GM12878 (cell line): ENCODE measurements at regions not wholly inside any gene's neighbourhood (a gene's known extent, or its start where the extent isn't known, plus 50 kb on each side); places are given as distances from the start of the nearest gene placed in this dataset.
"Not testable (repeated sequence)": the region's sequence is repeated elsewhere in the genome, so short reads cannot be mapped to it uniquely, and the experiment has no call there.

Experiments used
- ATAC-seq: fragments of 200-7000 bp; cut with Tn5 transposase; 3 replicates; pipeline ENCODE4 v1.9.1; 2020; ENCODE audit warnings: mild to moderate bottlenecking, moderate library complexity
- BruUV-seq: library from RNA; stranded (reverse); fragments of 400-500 nt; replicated peaks from 2 replicates; lab custom pipeline; 2021; lab: Mats Ljungman, UMichigan
- CTCF ChIA-PET: fragments of 300-600 bp; sonication (Branson Sonifier 250); formaldehyde crosslinking; extraction: SDS; loops from one replicate; lab custom pipeline; 2021; ENCODE audit warnings: inconsistent platforms; lab: Yijun Ruan, JAX
- POLR2A ChIA-PET: fragments of 350-600 bp; formaldehyde crosslinking; extraction: SDS; loops from one replicate; lab custom pipeline; 2021; ENCODE audit warnings: inconsistent platforms; lab: Charles Lee
- RAD21 ChIA-PET: fragments of 300-600 bp; sonication (Branson Sonifier 250); formaldehyde crosslinking; loops from one replicate; lab custom pipeline; 2023; ENCODE audit warnings: antibody characterized with exemption; ENCODE audit not compliant: unreplicated experiment; lab: Charles Lee
- SMC1A ChIA-PET: fragments of 300-600 bp; sonication (Branson Sonifier 250); formaldehyde crosslinking; loops from one replicate; lab custom pipeline; 2023; ENCODE audit not compliant: unreplicated experiment, uncharacterized antibody; lab: Charles Lee
- DNase-seq: peaks from one replicate; pipeline ENCODE4 v3.0.0-alpha.2; 2011; ENCODE audit warnings: low read depth, low spot score
- FAIRE-seq: peaks from 3 replicates; lab custom pipeline; 2011; peaks lifted over from hg19 to GRCh38; lab: Jason Lieb, UNC
- H2AFZ ChIP-seq: 2 replicates; pipeline ENCODE4 v1.6.0; 2011; ENCODE audit warnings: low read depth, low read length, control low read depth; ENCODE audit not compliant: control insufficient read depth
- H3K27ac ChIP-seq: 2 replicates; pipeline ENCODE4 v1.5.1; 2011; ENCODE audit warnings: control low read depth; ENCODE audit not compliant: control insufficient read depth, insufficient read depth
- H3K27me3 ChIP-seq, 2 experiments: replicated peaks in 1 of 2; 2 replicates each; pipeline versions ENCODE4 v1.6.0 to v1.6.1; 2011; ENCODE audit warnings: low read length in 1 of 2; ENCODE audit not compliant: control insufficient read depth in 2 of 2, insufficient read depth in 2 of 2
- H3K36me3 ChIP-seq, 2 experiments: 2 replicates each; pipeline ENCODE4 v1.5.1; 2011; ENCODE audit warnings: low read length in 1 of 2; ENCODE audit not compliant: control insufficient read depth in 2 of 2, insufficient read depth in 2 of 2
- H3K4me1 ChIP-seq: 2 replicates; pipeline ENCODE4 v1.6.1; 2011; ENCODE audit warnings: mild to moderate bottlenecking, low read length, moderate library complexity, mixed read lengths; ENCODE audit not compliant: control insufficient read depth, insufficient read depth
- H3K4me2 ChIP-seq: 2 replicates; pipeline ENCODE4 v1.6.0; 2011; ENCODE audit warnings: control low read depth; ENCODE audit not compliant: control insufficient read depth, insufficient read depth
- H3K4me3 ChIP-seq: fragments of 200-600 bp; sonication (generic); 2 replicates; pipeline ENCODE4 v1.5.1; 2016
- H3K79me2 ChIP-seq: 2 replicates; pipeline ENCODE4 v1.6.0; 2011; ENCODE audit warnings: low read length; ENCODE audit not compliant: control insufficient read depth, insufficient read depth
- H3K9ac ChIP-seq: 2 replicates; pipeline ENCODE4 v1.8.0; 2011; ENCODE audit warnings: low read length, control low read depth, mixed read lengths; ENCODE audit not compliant: control insufficient read depth, insufficient read depth
- H3K9me3 ChIP-seq: replicated peaks from 3 replicates; pipeline ENCODE4 v1.5.1; 2011; ENCODE audit warnings: mild to moderate bottlenecking, low read length; ENCODE audit not compliant: control insufficient read depth, insufficient read depth
- H4K20me1 ChIP-seq: 2 replicates; pipeline ENCODE4 v1.6.0; 2011; ENCODE audit not compliant: control insufficient read depth, insufficient read depth
- WGBS: methylation state at CpG from one replicate; pipeline ENCODE4 v1.1.6; 2016; ENCODE audit warnings: low lambda C conversion rate; ENCODE audit not compliant: insufficient replicate concordance, insufficient coverage; ENCODE audit errors: missing lambda C conversion rate; 5-methylcytosine and 5-hydroxymethylcytosine counted together
- in situ Hi-C: fragments of 300-500 bp; cut with MboI; formaldehyde crosslinking; loops from 9 replicates; pipeline ENCODE4 v1.14.3; 2018; ENCODE audit warnings: mixed read lengths
- intact Hi-C: fragments of 100-400 bp; cut with micrococcal nuclease; formaldehyde crosslinking; loops from one replicate; pipeline ENCODE4 v1.14.2; 2022; ENCODE audit not compliant: unreplicated experiment

GRCh38 chrX:90474445-90474844 lies 552.7 kb downstream of the TGIF2LX start:
- RAD21 ChIA-PET, FAIRE-seq, DNase-seq, intact Hi-C loops, H4K20me1 ChIP-seq, POLR2A ChIA-PET, H3K4me2 ChIP-seq, H2AFZ ChIP-seq, SMC1A ChIA-PET, H3K36me3 ChIP-seq, ATAC-seq, H3K4me3 ChIP-seq, H3K27me3 ChIP-seq, H3K27ac ChIP-seq, in situ Hi-C loops, H3K4me1 ChIP-seq, CTCF ChIA-PET, BruUV-seq, H3K79me2 ChIP-seq, H3K9me3 ChIP-seq, H3K9ac ChIP-seq: not testable (repeated sequence)
- 0% methylated on average over 3 of the region's 3 CpGs for WGBS

- RAD21 ChIA-PET, BruUV-seq, ATAC-seq, H2AFZ ChIP-seq, SMC1A ChIA-PET, H3K4me2 ChIP-seq, H3K36me3 ChIP-seq, H3K4me1 ChIP-seq, H3K9me3 ChIP-seq, POLR2A ChIA-PET, DNase-seq, H3K9ac ChIP-seq, CTCF ChIA-PET, H3K27ac ChIP-seq, FAIRE-seq, intact Hi-C loops, H3K27me3 ChIP-seq, H3K4me3 ChIP-seq, in situ Hi-C loops, H3K79me2 ChIP-seq, H4K20me1 ChIP-seq: not testable (repeated sequence)
- WGBS = 12% methylated on average over 3 of the region's 3 CpGs
These were observed 563.7 kb downstream of the TGIF2LX start for GRCh38 chrX:90485406-90485805.

GRCh38 chrX:90521284-90521683 lies 599.6 kb downstream of the TGIF2LX start:
- H3K79me2 ChIP-seq, H4K20me1 ChIP-seq, FAIRE-seq, H3K9me3 ChIP-seq, ATAC-seq, RAD21 ChIA-PET, POLR2A ChIA-PET, H3K4me3 ChIP-seq, H3K27ac ChIP-seq, CTCF ChIA-PET, DNase-seq, H2AFZ ChIP-seq, H3K9ac ChIP-seq, in situ Hi-C loops, intact Hi-C loops, H3K27me3 ChIP-seq, SMC1A ChIA-PET, BruUV-seq, H3K4me1 ChIP-seq, H3K4me2 ChIP-seq, H3K36me3 ChIP-seq: not testable (repeated sequence)
- 5% methylated on average over 4 of the region's 27 CpGs for WGBS

GRCh38 chrX:90524383-90524968 lies 602.8 kb downstream of the TGIF2LX start:
- H3K4me2 ChIP-seq, BruUV-seq, ATAC-seq, H3K36me3 ChIP-seq, H3K4me1 ChIP-seq, RAD21 ChIA-PET, SMC1A ChIA-PET, H3K27ac ChIP-seq, H3K9me3 ChIP-seq, POLR2A ChIA-PET, H3K27me3 ChIP-seq, DNase-seq, in situ Hi-C loops, intact Hi-C loops, H3K79me2 ChIP-seq, H4K20me1 ChIP-seq, H2AFZ ChIP-seq, H3K9ac ChIP-seq, H3K4me3 ChIP-seq, FAIRE-seq, CTCF ChIA-PET: not testable (repeated sequence)
- WGBS = 0% methylated on average over 1 of the region's 2 CpGs
